GM12865 (cell line): ENCODE measurements at regions not wholly inside any gene's neighbourhood (a gene's known extent, or its start where the extent isn't known, plus 50 kb on each side); places are given as distances from the start of the nearest gene placed in this dataset.

Experiments
- DNase-seq: peaks from one replicate; pipeline ENCODE4 v3.0.0; 2010; ENCODE audit warnings: low read depth
- H3K4me3 ChIP-seq: 2 replicates; pipeline ENCODE4 v1.5.1; 2011; ENCODE audit warnings: mild to moderate bottlenecking, low read depth, low read length, control low read depth
- CTCF ChIP-seq: IDR thresholded peaks from 2 replicates; pipeline ENCODE4 v1.5.1; 2011; ENCODE audit warnings: low read length, control low read depth, low read depth, inconsistent platforms; ENCODE audit not compliant: insufficient read depth; ENCODE audit errors: missing control alignments

DNA sequence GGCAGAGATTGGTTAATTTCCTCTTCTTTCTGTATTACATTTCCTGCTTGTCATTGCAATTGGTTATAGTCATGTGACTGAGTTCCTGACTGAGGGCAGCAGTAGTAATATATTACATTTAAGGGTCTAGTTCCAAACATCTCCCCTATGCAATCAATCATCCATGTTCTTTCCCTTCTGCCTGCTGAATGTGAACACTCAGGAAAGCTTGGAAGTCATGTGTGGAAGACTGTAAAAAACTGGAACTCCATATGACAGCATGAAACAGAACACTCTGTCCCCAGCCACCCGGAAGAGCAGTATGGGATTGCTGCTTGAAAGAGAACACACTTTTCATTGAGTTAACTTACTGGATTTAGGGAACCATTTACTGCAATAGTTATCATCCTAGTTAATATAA is 459.7 kb upstream of the SEMA3A start:
- no peak for DNase-seq

DNA sequence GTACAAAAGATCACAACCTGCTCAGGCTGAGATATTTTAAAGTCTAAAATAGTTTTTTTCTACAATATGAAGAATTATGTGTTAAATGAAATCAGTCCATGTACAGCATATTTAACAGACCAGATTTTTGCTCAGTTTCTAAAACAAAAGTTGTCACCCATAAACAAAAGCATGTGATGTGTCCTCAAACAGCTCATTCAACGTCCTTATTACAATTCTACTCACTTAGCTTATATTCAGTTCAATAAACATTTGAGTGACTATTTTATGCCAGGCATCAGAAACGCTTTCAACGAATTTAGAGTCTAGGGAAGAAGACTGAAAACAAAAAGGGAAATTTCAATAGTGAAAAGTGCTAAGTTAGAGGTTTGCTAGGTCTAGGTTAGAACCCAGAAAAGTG is 457.3 kb upstream of the SEMA3A start:
- no peak for DNase-seq

More for the DNA sequence above, 459.7 kb upstream of the SEMA3A start:
- TF ChIP-seq CTCF = no peak
- H3K4me3 ChIP-seq = no peak overlapping the region

GRCh38 chr7:84647797-84648757 is 453.5 kb upstream of the SEMA3A start:
- DNase-seq = no peak
- no peak for TF ChIP-seq CTCF
- no peak overlapping the region for H3K4me3 ChIP-seq

More for the DNA sequence above, 457.3 kb upstream of the SEMA3A start:
- TF ChIP-seq CTCF = no peak
- H3K4me3 ChIP-seq = no peak overlapping the region

GRCh38 chr7:84642611-84643010 is 448.0 kb upstream of the SEMA3A start:
- no peak for DNase-seq
- no peak for TF ChIP-seq CTCF
- H3K4me3 ChIP-seq = no peak overlapping the region

- no peak overlapping the region for H3K4me3 ChIP-seq
- no peak for DNase-seq
- TF ChIP-seq CTCF = no peak
Observed at GRCh38 chr7:84640637-84641036, 446.0 kb upstream of the SEMA3A start.

GRCh38 chr7:84638339-84638697 is 443.7 kb upstream of the SEMA3A start:
- no peak overlapping the region for H3K4me3 ChIP-seq
- no peak for DNase-seq
- TF ChIP-seq CTCF = no peak

GRCh38 chr7:84637568-84638338 is 443.2 kb upstream of the SEMA3A start:
- no peak for TF ChIP-seq CTCF
- DNase-seq = no peak
- no peak overlapping the region for H3K4me3 ChIP-seq
